ENCODE measurements at regions not wholly inside any gene's neighbourhood (a gene's known extent, or its start where the extent isn't known, plus 50 kb on each side); places are given as distances from the start of the nearest gene placed in this dataset.
"Not testable (repeated sequence)": the region's sequence is repeated elsewhere in the genome, so short reads cannot be mapped to it uniquely, and the experiment has no call there.

GRCh38 chr3:152621967-152622810 lies 212.7 kb upstream of the P2RY1 start:
- DNase-seq (ENCODE audit: low read depth), result no peak

GRCh38 chr3:152622811-152623167 lies 212.1 kb upstream of the P2RY1 start:
- no peak for DNase-seq (ENCODE audit: low read depth)

- DNase-seq (ENCODE audit: low read depth), result no peak
These were observed 211.5 kb upstream of the P2RY1 start for GRCh38 chr3:152623286-152623911.

- no peak for DNase-seq (ENCODE audit: low read depth)
These were observed 208.7 kb upstream of the P2RY1 start for GRCh38 chr3:152626226-152626625.

- DNase-seq (ENCODE audit: low read depth), result no peak
These were observed 206.4 kb upstream of the P2RY1 start for GRCh38 chr3:152628496-152628895.

- no peak for DNase-seq (ENCODE audit: low read depth)
These were observed 205.4 kb upstream of the P2RY1 start for GRCh38 chr3:152629363-152630122.

- DNase-seq (ENCODE audit: low read depth), result no peak
These were observed 199.5 kb upstream of the P2RY1 start for GRCh38 chr3:152635389-152635788.

GRCh38 chr3:152636651-152637050 lies 198.3 kb upstream of the P2RY1 start:
- DNase-seq (ENCODE audit: low read depth), result no peak

- DNase-seq (ENCODE audit: low read depth), result no peak
These were observed 196.7 kb upstream of the P2RY1 start for GRCh38 chr3:152638214-152638613.

GRCh38 chr3:152638707-152639450 lies 196.1 kb upstream of the P2RY1 start:
- no peak for DNase-seq (ENCODE audit: low read depth)

GRCh38 chr3:152641198-152641597 lies 193.7 kb upstream of the P2RY1 start:
- no peak for DNase-seq (ENCODE audit: low read depth)

- no peak for DNase-seq (ENCODE audit: low read depth)
These were observed 192.3 kb upstream of the P2RY1 start for GRCh38 chr3:152642658-152643057.

- DNase-seq (ENCODE audit: low read depth), result no peak
These were observed 190.5 kb upstream of the P2RY1 start for GRCh38 chr3:152644478-152644877.

GRCh38 chr3:152646004-152646403 lies 188.9 kb upstream of the P2RY1 start:
- DNase-seq (ENCODE audit: low read depth), result no peak

- DNase-seq (ENCODE audit: low read depth), result no peak
These were observed 184.8 kb upstream of the P2RY1 start for GRCh38 chr3:152650177-152650576.

- not testable (repeated sequence) for DNase-seq (ENCODE audit: low read depth)
These were observed 184.0 kb upstream of the P2RY1 start for GRCh38 chr3:152650923-152651322.

GRCh38 chr3:152656214-152656971 lies 178.5 kb upstream of the P2RY1 start:
- no peak for DNase-seq (ENCODE audit: low read depth)

- no peak for DNase-seq (ENCODE audit: low read depth)
These were observed 178.0 kb upstream of the P2RY1 start for GRCh38 chr3:152656972-152657355.

GRCh38 chr3:152658977-152659720 lies 175.8 kb upstream of the P2RY1 start:
- DNase-seq (ENCODE audit: low read depth), result no peak

GRCh38 chr3:152662157-152662556 lies 172.8 kb upstream of the P2RY1 start:
- DNase-seq (ENCODE audit: low read depth), result no peak

- DNase-seq (ENCODE audit: low read depth), result no peak
These were observed 170.2 kb upstream of the P2RY1 start for GRCh38 chr3:152664766-152665165.

Measured in stimulated activated CD4-positive, alpha-beta T cell treated with anti-CD3 and anti-CD28 coated beads, Interleukin-2, amount 100 ng/mL, for 4 hours (primary cell).